A549 (cell line): ENCODE measurements at regions not wholly inside any gene's neighbourhood (a gene's known extent, or its start where the extent isn't known, plus 50 kb on each side); places are given as distances from the start of the nearest gene placed in this dataset.

Experiments used
- ATAC-seq, 2 experiments: fragments of 200-7000 bp in 1 of 2; fragments of >200 bp in 1 of 2; cut with Nextera tagmentation in 1 of 2; cut with Tn5 transposase in 1 of 2; 3 replicates each; pipeline versions ENCODE4 v1.8.0 to v1.9.1; 2018 to 2020; ENCODE audit warnings: mild to moderate bottlenecking in 1 of 2, moderate library complexity in 1 of 2
- CTCF ChIA-PET: fragments of 300-600 bp; sonication (Branson Sonifier 250); formaldehyde crosslinking; extraction: SDS; loops from one replicate; lab custom pipeline; 2021; ENCODE audit warnings: antibody characterized with exemption, inconsistent platforms; lab: Yijun Ruan, JAX
- POLR2A ChIA-PET: fragments of 350-600 bp; formaldehyde crosslinking; extraction: SDS; loops from one replicate; lab custom pipeline; 2021; ENCODE audit warnings: antibody characterized with exemption, inconsistent platforms; lab: Yijun Ruan, JAX
- DNase-seq, 2 experiments: peaks; one replicate each; pipeline versions ENCODE4 v3.0.0 to v3.0.0-alpha.2; 2011 to 2016; ENCODE audit warnings: low read depth in 1 of 2, low spot score in 1 of 2
- FAIRE-seq: peaks from 2 replicates; lab custom pipeline; 2011; peaks lifted over from hg19 to GRCh38; lab: Jason Lieb, UNC
- H3K27ac ChIP-seq, 2 experiments: fragments of >200 bp; sonication (Bioruptor Twin); formaldehyde crosslinking; 3 replicates each; pipeline ENCODE4 v1.5.1; 2016 to 2017
- H3K4me1 ChIP-seq: fragments of >200 bp; sonication (Bioruptor Twin); formaldehyde crosslinking; 3 replicates; pipeline ENCODE4 v1.6.1; 2016
- H3K4me2 ChIP-seq: fragments of >200 bp; sonication (Bioruptor Twin); formaldehyde crosslinking; 3 replicates; pipeline ENCODE4 v1.6.1; 2016
- H3K4me3 ChIP-seq: fragments of >200 bp; sonication (Bioruptor Twin); formaldehyde crosslinking; 3 replicates; pipeline ENCODE4 v1.5.1; 2016
- H3K9me3 ChIP-seq: fragments of >200 bp; sonication (Bioruptor Twin); formaldehyde crosslinking; 3 replicates; pipeline ENCODE4 v1.6.1; 2016
- BCL3 ChIP-seq: fragments of >200 bp; sonication (Bioruptor Twin); formaldehyde crosslinking; IDR thresholded peaks from 3 replicates; pipeline ENCODE4 v1.6.1; 2016
- CBX2 ChIP-seq: fragments of 200-600 bp; sonication (generic); IDR thresholded peaks from 2 replicates; pipeline ENCODE4 v1.6.1; 2016; ENCODE audit warnings: low read depth, mild to moderate bottlenecking, borderline replicate concordance
- CHD4 ChIP-seq: fragments of 200-600 bp; sonication (generic); IDR thresholded peaks from 2 replicates; pipeline ENCODE4 v1.6.1; 2016; ENCODE audit warnings: antibody characterized with exemption, mild to moderate bottlenecking, borderline replicate concordance
- CTCF ChIP-seq: fragments of >200 bp; sonication (Bioruptor Twin); formaldehyde crosslinking; IDR thresholded peaks from 3 replicates; pipeline ENCODE4 v1.5.1; 2016
- E2F6 ChIP-seq: IDR thresholded peaks from 2 replicates; pipeline ENCODE4 v1.6.1; 2012; ENCODE audit warnings: low read depth, borderline replicate concordance
- EP300 ChIP-seq, 2 experiments: fragments of >200 bp; sonication (Bioruptor Twin); formaldehyde crosslinking; IDR thresholded peaks; 2 replicates in 1 of 2; 3 replicates in 1 of 2; pipeline ENCODE4 v1.6.1; 2016 to 2017
- GATA3 ChIP-seq: IDR thresholded peaks from 2 replicates; pipeline ENCODE4 v1.6.1; 2012; ENCODE audit warnings: borderline replicate concordance
- HOXA7 ChIP-seq: fragments of 250-450 bp; sonication (Bioruptor Pico); IDR thresholded peaks from 2 replicates; pipeline ENCODE4 v1.5.0; 2020; ENCODE audit warnings: mild to moderate bottlenecking, moderate library complexity
- HOXB13 ChIP-seq: fragments of 250-450 bp; sonication (Bioruptor Pico); IDR thresholded peaks from 2 replicates; pipeline ENCODE4 v1.5.0; 2020; ENCODE audit warnings: low read depth, mild to moderate bottlenecking, moderate library complexity
- MAZ ChIP-seq: fragments of 150-350 bp; IDR thresholded peaks from 2 replicates; pipeline ENCODE4 v1.6.1; 2014; ENCODE audit warnings: antibody characterized with exemption, low read depth, low read length, borderline replicate concordance
- NPAS2 ChIP-seq: fragments of 250-450 bp; sonication (Bioruptor Pico); IDR thresholded peaks from 2 replicates; pipeline ENCODE4 v1.8.0; 2022; ENCODE audit warnings: mild to moderate bottlenecking, moderate library complexity, borderline replicate concordance
- POLR2A ChIP-seq: IDR thresholded peaks from 2 replicates; pipeline ENCODE4 v1.6.1; 2012; ENCODE audit warnings: mild to moderate bottlenecking, low read length
- POLR2AphosphoS2 ChIP-seq: conservative IDR thresholded peaks from 2 replicates; pipeline ENCODE4 v1.6.1; 2012; ENCODE audit warnings: low read length, improper control_type of control experiment, inconsistent platforms
- RAD21 ChIP-seq, 2 experiments: fragments of >200 bp in 1 of 2; sonication (Bioruptor Twin) in 1 of 2; formaldehyde crosslinking in 1 of 2; IDR thresholded peaks in 1 of 2; conservative IDR thresholded peaks in 1 of 2; 2 replicates in 1 of 2; 3 replicates in 1 of 2; pipeline ENCODE4 v1.6.1; 2012 to 2018; ENCODE audit warnings: inconsistent platforms in 1 of 2
- RCOR1 ChIP-seq: fragments of 150-350 bp; IDR thresholded peaks from 2 replicates; pipeline ENCODE4 v1.6.1; 2014; ENCODE audit warnings: antibody characterized with exemption, low read length, low read depth
- SMC3 ChIP-seq: fragments of >200 bp; sonication (Bioruptor Twin); formaldehyde crosslinking; IDR thresholded peaks from 3 replicates; pipeline ENCODE4 v1.6.1; 2018; ENCODE audit warnings: inconsistent platforms
- USF2 ChIP-seq: fragments of 450-650 bp; IDR thresholded peaks from 2 replicates; pipeline ENCODE4 v1.6.1; 2014; ENCODE audit warnings: antibody characterized with exemption
- ZFP36 ChIP-seq: fragments of 450-650 bp; IDR thresholded peaks from 2 replicates; pipeline ENCODE4 v1.6.1; 2014; ENCODE audit warnings: borderline replicate concordance; ENCODE audit not compliant: partially characterized antibody
- ZNF302 ChIP-seq: fragments of 250-450 bp; sonication (Bioruptor Pico); IDR thresholded peaks from 2 replicates; pipeline ENCODE4 v1.9.0; 2021; ENCODE audit warnings: inconsistent platforms, mild to moderate bottlenecking, moderate library complexity
- ZSCAN20 ChIP-seq: fragments of 250-450 bp; sonication (Bioruptor Pico); IDR thresholded peaks from 2 replicates; pipeline ENCODE4 v1.8.0; 2022; ENCODE audit warnings: mild to moderate bottlenecking, moderate library complexity
- WGBS: methylation state at CpG from one replicate; pipeline ENCODE4 v1.1.6; 2017; ENCODE audit errors: missing lambda C conversion rate; 5-methylcytosine and 5-hydroxymethylcytosine counted together

GRCh38 chr17:5703736-5704135, 119.4 kb upstream of the NLRP1 start:
- ChIA-PET CTCF (interaction anchor here (1.2 to 2.5 kb wide), 4 partner anchors 8 to 111 kb away, joined by 3 to 13 read pairs (median 4); no protein-coding TSS in a partner anchor), POLR2A (no interaction called here)
- TF ChIP-seq EP300 (IDR thresholded peaks at IDR 0.05) (no peak), CBX2 (no peak), ZNF302 (CRISPR knock-in tag) (no peak), E2F6 (no peak), POLR2A (no peak), RCOR1 (no peak), ZFP36 (no peak), HOXA7 (CRISPR knock-in tag) (no peak), HOXB13 (CRISPR knock-in tag) (no peak), GATA3 (no peak)
- peaks cover 12% of the 10 kb centered on the region; the same call in 1 of the 3 replicates for H3K9me3 ChIP-seq
- H3K27ac ChIP-seq = no peak overlapping the region
- H3K4me2 ChIP-seq = no peak overlapping the region
- no peak overlapping the region for H3K4me3 ChIP-seq
- H3K4me1 ChIP-seq = no peaks in the 10 kb centered on the region
- FAIRE-seq (no peak), DNase-seq (no peak), ATAC-seq (no peak)
- 8% methylated on average over 2 of the region's 2 CpGs for WGBS

GRCh38 chr17:5705081-5705875, 121.0 kb upstream of the NLRP1 start:
- H3K4me1 ChIP-seq = no peaks in the 10 kb centered on the region
- H3K4me2 ChIP-seq = no peak overlapping the region
- ChIA-PET CTCF (interaction anchor here (0.5 to 3.4 kb wide), 13 partner anchors 11 to 774 kb away, joined by 3 to 17 read pairs (median 5); no protein-coding TSS in a partner anchor), POLR2A (no interaction called here)
- FAIRE-seq (no peak), DNase-seq (peak in 1 of 2 experiments; percentile 28), ATAC-seq (peak in 1 of 2 experiments; percentile 61; a peak in 3 of 6 replicates)
- H3K27ac ChIP-seq = no peak overlapping the region
- WGBS = 31% methylated on average over 12 of the region's 12 CpGs
- no peak overlapping the region for H3K4me3 ChIP-seq
- H3K9me3 ChIP-seq = 0 out of 3 replicates have a peak, but pooled peaks cover 9% of the 10 kb centered on the region
- no peak for TF ChIP-seq POLR2AphosphoS2
- peak in 1 of 2 experiments; percentile 36; a peak in 2 of 5 replicates for TF ChIP-seq RAD21 (conservative IDR thresholded peaks at IDR 0.05 in 1 of 2, IDR thresholded peaks at IDR 0.05 in 1 of 2)
- peak; percentile 19; the same call in 2 of the 3 replicates for TF ChIP-seq CTCF

GRCh38 chr17:5705876-5706576, 121.7 kb upstream of the NLRP1 start:
- 62% methylated on average over 10 of the region's 10 CpGs for WGBS
- H3K27ac ChIP-seq = no peak overlapping the region
- ATAC-seq (no peak; a peak in 1 of 6 replicates), DNase-seq (no peak), FAIRE-seq (no peak)
- H3K4me3 ChIP-seq = no peak overlapping the region
- 0 out of 3 replicates have a peak, but pooled peaks cover 9% of the 10 kb centered on the region for H3K9me3 ChIP-seq
- POLR2A ChIA-PET = no interaction called here
- CTCF ChIA-PET = interaction anchor here (0.5 to 3.4 kb wide), 28 partner anchors 9 to 773 kb away, joined by 3 to 17 read pairs (median 3); no protein-coding TSS in a partner anchor
- no peak overlapping the region for H3K4me2 ChIP-seq
- no peak for TF ChIP-seq CTCF
- no peak for TF ChIP-seq MAZ
- no peak for TF ChIP-seq NPAS2 (CRISPR knock-in tag)
- TF ChIP-seq ZSCAN20 (CRISPR knock-in tag) = no peak
- TF ChIP-seq BCL3 = no peak
- TF ChIP-seq CHD4 = no peak
- TF ChIP-seq SMC3 = no peak
- TF ChIP-seq USF2 = no peak
- no peaks in the 10 kb centered on the region for H3K4me1 ChIP-seq
